A549 (cell line): ENCODE measurements at regions not wholly inside any gene's neighbourhood (a gene's known extent, or its start where the extent isn't known, plus 50 kb on each side); places are given as distances from the start of the nearest gene placed in this dataset.

Experiments used
- ATAC-seq, 2 experiments: fragments of 200-7000 bp in 1 of 2; fragments of >200 bp in 1 of 2; cut with Nextera tagmentation in 1 of 2; cut with Tn5 transposase in 1 of 2; 3 replicates each; pipeline versions ENCODE4 v1.8.0 to v1.9.1; 2018 to 2020; ENCODE audit warnings: mild to moderate bottlenecking in 1 of 2, moderate library complexity in 1 of 2
- CTCF ChIA-PET: fragments of 300-600 bp; sonication (Branson Sonifier 250); formaldehyde crosslinking; extraction: SDS; loops from one replicate; lab custom pipeline; 2021; ENCODE audit warnings: antibody characterized with exemption, inconsistent platforms; lab: Yijun Ruan, JAX
- POLR2A ChIA-PET: fragments of 350-600 bp; formaldehyde crosslinking; extraction: SDS; loops from one replicate; lab custom pipeline; 2021; ENCODE audit warnings: antibody characterized with exemption, inconsistent platforms; lab: Yijun Ruan, JAX
- DNase-seq, 2 experiments: peaks; one replicate each; pipeline versions ENCODE4 v3.0.0 to v3.0.0-alpha.2; 2011 to 2016; ENCODE audit warnings: low read depth in 1 of 2, low spot score in 1 of 2
- FAIRE-seq: peaks from 2 replicates; lab custom pipeline; 2011; peaks lifted over from hg19 to GRCh38; lab: Jason Lieb, UNC
- H3K27ac ChIP-seq, 2 experiments: fragments of >200 bp; sonication (Bioruptor Twin); formaldehyde crosslinking; 3 replicates each; pipeline ENCODE4 v1.5.1; 2016 to 2017
- H3K4me1 ChIP-seq: fragments of >200 bp; sonication (Bioruptor Twin); formaldehyde crosslinking; 3 replicates; pipeline ENCODE4 v1.6.1; 2016
- H3K4me2 ChIP-seq: fragments of >200 bp; sonication (Bioruptor Twin); formaldehyde crosslinking; 3 replicates; pipeline ENCODE4 v1.6.1; 2016
- H3K4me3 ChIP-seq: fragments of >200 bp; sonication (Bioruptor Twin); formaldehyde crosslinking; 3 replicates; pipeline ENCODE4 v1.5.1; 2016
- H3K9me3 ChIP-seq: fragments of >200 bp; sonication (Bioruptor Twin); formaldehyde crosslinking; 3 replicates; pipeline ENCODE4 v1.6.1; 2016
- CBX8 ChIP-seq: fragments of 200-600 bp; sonication (generic); IDR thresholded peaks from 2 replicates; pipeline ENCODE4 v1.6.1; 2016
- CHD2 ChIP-seq: fragments of 150-350 bp; IDR thresholded peaks from 2 replicates; pipeline ENCODE4 v1.6.1; 2014; ENCODE audit warnings: low read length; ENCODE audit not compliant: partially characterized antibody
- EHF ChIP-seq: fragments of 250-450 bp; sonication (Bioruptor Pico); IDR thresholded peaks from 2 replicates; pipeline ENCODE4 v1.5.0; 2020; ENCODE audit warnings: mild to moderate bottlenecking
- EHMT2 ChIP-seq: fragments of 200-600 bp; sonication (generic); IDR thresholded peaks from 2 replicates; pipeline ENCODE4 v1.6.1; 2016; ENCODE audit warnings: antibody characterized with exemption, low read depth, mild to moderate bottlenecking, moderate library complexity
- EP300 ChIP-seq, 2 experiments: fragments of >200 bp; sonication (Bioruptor Twin); formaldehyde crosslinking; IDR thresholded peaks; 2 replicates in 1 of 2; 3 replicates in 1 of 2; pipeline ENCODE4 v1.6.1; 2016 to 2017
- ESRRA ChIP-seq: fragments of 150-350 bp; IDR thresholded peaks from 2 replicates; pipeline ENCODE4 v1.6.1; 2014; ENCODE audit warnings: mild to moderate bottlenecking, low read length, borderline replicate concordance
- FOSB ChIP-seq: fragments of 250-450 bp; sonication (Bioruptor Pico); IDR thresholded peaks from 2 replicates; pipeline ENCODE4 v1.5.0; 2020; ENCODE audit warnings: mild to moderate bottlenecking, moderate library complexity
- FOSL2 ChIP-seq, 2 experiments: fragments of 450-650 bp in 1 of 2; fragments of >200 bp in 1 of 2; sonication (Bioruptor Twin) in 1 of 2; formaldehyde crosslinking; IDR thresholded peaks; 2 replicates each; pipeline versions ENCODE4 v1.5.0 to v1.6.1; 2016 to 2020; ENCODE audit warnings: mild to moderate bottlenecking in 1 of 2, moderate library complexity in 1 of 2
- FOXS1 ChIP-seq: fragments of 250-450 bp; sonication (Bioruptor Pico); IDR thresholded peaks from 2 replicates; pipeline ENCODE4 v1.5.0; 2020; ENCODE audit warnings: mild to moderate bottlenecking, moderate library complexity
- HDAC2 ChIP-seq: fragments of 200-600 bp; sonication (generic); IDR thresholded peaks from 2 replicates; pipeline ENCODE4 v1.6.1; 2016
- HEYL ChIP-seq: fragments of 250-450 bp; sonication (Bioruptor Pico); IDR thresholded peaks from 2 replicates; pipeline ENCODE4 v1.8.0; 2021; ENCODE audit warnings: mild to moderate bottlenecking, moderate library complexity
- HOXA7 ChIP-seq: fragments of 250-450 bp; sonication (Bioruptor Pico); IDR thresholded peaks from 2 replicates; pipeline ENCODE4 v1.5.0; 2020; ENCODE audit warnings: mild to moderate bottlenecking, moderate library complexity
- HOXB13 ChIP-seq: fragments of 250-450 bp; sonication (Bioruptor Pico); IDR thresholded peaks from 2 replicates; pipeline ENCODE4 v1.5.0; 2020; ENCODE audit warnings: low read depth, mild to moderate bottlenecking, moderate library complexity
- JUN ChIP-seq, 2 experiments: fragments of >200 bp; sonication (Bioruptor Twin); formaldehyde crosslinking; IDR thresholded peaks; 2 replicates in 1 of 2; 3 replicates in 1 of 2; pipeline ENCODE4 v1.6.1; 2016 to 2017
- MAFK ChIP-seq: fragments of 450-650 bp; IDR thresholded peaks from 2 replicates; pipeline ENCODE4 v1.6.1; 2014; ENCODE audit not compliant: partially characterized antibody
- MAZ ChIP-seq: fragments of 150-350 bp; IDR thresholded peaks from 2 replicates; pipeline ENCODE4 v1.6.1; 2014; ENCODE audit warnings: antibody characterized with exemption, low read depth, low read length, borderline replicate concordance
- NPAS2 ChIP-seq: fragments of 250-450 bp; sonication (Bioruptor Pico); IDR thresholded peaks from 2 replicates; pipeline ENCODE4 v1.8.0; 2022; ENCODE audit warnings: mild to moderate bottlenecking, moderate library complexity, borderline replicate concordance
- RAD21 ChIP-seq, 2 experiments: fragments of >200 bp in 1 of 2; sonication (Bioruptor Twin) in 1 of 2; formaldehyde crosslinking in 1 of 2; IDR thresholded peaks in 1 of 2; conservative IDR thresholded peaks in 1 of 2; 2 replicates in 1 of 2; 3 replicates in 1 of 2; pipeline ENCODE4 v1.6.1; 2012 to 2018; ENCODE audit warnings: inconsistent platforms in 1 of 2
- RARB ChIP-seq: fragments of 250-450 bp; sonication (Bioruptor Pico); IDR thresholded peaks from 2 replicates; pipeline ENCODE4 v1.8.0; 2021; ENCODE audit warnings: mild to moderate bottlenecking, moderate library complexity
- TP53 ChIP-seq: fragments of 250-450 bp; sonication (Bioruptor Pico); IDR thresholded peaks from 2 replicates; pipeline ENCODE4 v1.5.0; 2021; ENCODE audit warnings: mild to moderate bottlenecking, moderate library complexity
- ZSCAN20 ChIP-seq: fragments of 250-450 bp; sonication (Bioruptor Pico); IDR thresholded peaks from 2 replicates; pipeline ENCODE4 v1.8.0; 2022; ENCODE audit warnings: mild to moderate bottlenecking, moderate library complexity
- WGBS: methylation state at CpG from one replicate; pipeline ENCODE4 v1.1.6; 2017; ENCODE audit errors: missing lambda C conversion rate; 5-methylcytosine and 5-hydroxymethylcytosine counted together
- TF ChIP-seq, protein P1 (sequence below): fragments of 250-450 bp; sonication (Bioruptor Pico); IDR thresholded peaks from 2 replicates; pipeline ENCODE4 v1.5.0; 2021; ENCODE audit warnings: mild to moderate bottlenecking, moderate library complexity, borderline replicate concordance
- TF ChIP-seq, protein P2 (sequence below): fragments of >200 bp; sonication (Bioruptor Twin); formaldehyde crosslinking; IDR thresholded peaks from 2 replicates; pipeline ENCODE4 v1.6.1; 2016
- TF ChIP-seq, protein P3 (sequence below): IDR thresholded peaks from 2 replicates; pipeline ENCODE4 v1.6.1; 2012; ENCODE audit warnings: low read depth, borderline replicate concordance
- TF ChIP-seq, protein P4 (sequence below): fragments of 200-600 bp; sonication (generic); IDR thresholded peaks from 2 replicates; pipeline ENCODE4 v1.6.1; 2016; ENCODE audit warnings: antibody characterized with exemption, mild to moderate bottlenecking, moderate library complexity

DNA sequence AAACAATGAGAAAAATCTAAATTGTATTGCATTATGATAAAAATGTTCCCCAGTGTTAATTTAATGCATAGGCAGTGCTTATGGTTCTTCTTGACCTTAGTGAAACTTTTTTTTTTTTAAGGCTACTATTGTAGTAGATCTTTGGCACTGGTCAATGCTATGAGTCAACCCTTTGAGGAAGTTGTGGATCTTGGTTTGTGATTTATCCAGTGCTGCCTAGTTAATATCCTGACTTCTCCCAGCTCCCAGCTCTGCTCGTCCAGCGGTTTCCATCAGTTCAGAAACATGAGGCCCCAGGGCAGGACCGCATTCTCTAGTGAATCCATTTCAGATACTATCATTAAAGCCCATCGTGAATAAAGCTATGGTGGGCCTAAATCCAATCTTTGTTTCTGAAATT lies 364.5 kb upstream of the JARID2 start:
- Histone ChIP-seq H3K4me1 (peaks cover 16% of the 10 kb centered on the region), H3K4me3 (no peak overlapping the region), H3K9me3 (no peaks in the 10 kb centered on the region), H3K4me2 (no peak overlapping the region), H3K27ac (no peak overlapping the region)
- CTCF ChIA-PET = interaction anchor here (0.6 kb wide), 1 partner anchor 69 kb away, joined by 3 read pairs; no protein-coding TSS in a partner anchor
- WGBS = 69% methylated on average over 4 of the region's 4 CpGs
- peak in 1 of 2 experiments; percentile 23 for DNase-seq
- TF ChIP-seq CHD2 (no peak), ZSCAN20 (no peak), EHF (CRISPR knock-in tag) (no peak), MAFK (no peak), ESRRA (no peak), RAD21 (conservative IDR thresholded peaks at IDR 0.05 in 1 of 2, IDR thresholded peaks at IDR 0.05 in 1 of 2) (no peak), NPAS2 (CRISPR knock-in tag) (no peak), HEYL (CRISPR knock-in tag) (no peak), HOXB13 (CRISPR knock-in tag) (no peak), FOXS1 (CRISPR knock-in tag) (no peak), TP53 (CRISPR knock-in tag) (no peak), EHMT2 (no peak), HDAC2 (no peak), HOXA7 (CRISPR knock-in tag) (no peak)
- FAIRE-seq = no peak
- ATAC-seq = no peak
- POLR2A ChIA-PET = no interaction called here

DNA sequence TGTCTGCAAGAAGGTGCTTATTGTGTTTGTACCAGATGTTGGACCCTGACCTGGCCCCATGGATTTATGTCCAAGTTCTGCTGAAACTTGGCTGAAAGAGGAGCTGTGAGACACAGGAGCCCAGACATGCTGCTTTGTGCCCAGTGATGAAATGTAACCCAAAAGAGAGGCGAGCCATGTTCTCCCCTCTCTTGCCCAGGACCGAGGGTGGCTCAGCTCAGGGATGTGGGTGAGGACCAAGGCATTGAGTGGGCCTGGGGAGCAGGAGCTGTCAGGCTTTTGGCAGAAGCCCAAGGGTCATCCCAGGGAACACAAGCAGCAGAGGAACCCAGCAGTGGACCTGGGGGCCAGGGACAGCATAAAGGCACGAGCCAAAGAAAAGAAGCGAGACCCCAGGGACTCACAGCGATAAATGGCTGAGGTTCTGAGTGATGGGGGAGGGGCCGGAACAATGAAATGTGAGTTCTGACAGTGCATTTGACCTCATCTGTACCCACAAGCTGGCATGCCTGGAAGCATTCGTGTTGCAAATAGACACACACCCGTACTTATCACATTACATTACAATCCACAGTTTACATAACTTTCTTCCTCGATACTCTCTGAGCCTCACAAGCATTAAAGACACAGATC lies 363.4 kb upstream of the JARID2 start:
- TF ChIP-seq RARB (CRISPR knock-in tag) (no peak), EP300 (IDR thresholded peaks at IDR 0.05) (no peak), HDAC2 (no peak), FOSB (CRISPR knock-in tag) (no peak), FOSL2 (IDR thresholded peaks at IDR 0.05) (no peak), FOSL2 (CRISPR knock-in tag; IDR thresholded peaks at IDR 0.05) (no peak), MAZ (no peak), ZSCAN20 (no peak), JUN (IDR thresholded peaks at IDR 0.05) (no peak), CBX8 (no peak), EHMT2 (no peak)
- TF ChIP-seq, protein P1, sequence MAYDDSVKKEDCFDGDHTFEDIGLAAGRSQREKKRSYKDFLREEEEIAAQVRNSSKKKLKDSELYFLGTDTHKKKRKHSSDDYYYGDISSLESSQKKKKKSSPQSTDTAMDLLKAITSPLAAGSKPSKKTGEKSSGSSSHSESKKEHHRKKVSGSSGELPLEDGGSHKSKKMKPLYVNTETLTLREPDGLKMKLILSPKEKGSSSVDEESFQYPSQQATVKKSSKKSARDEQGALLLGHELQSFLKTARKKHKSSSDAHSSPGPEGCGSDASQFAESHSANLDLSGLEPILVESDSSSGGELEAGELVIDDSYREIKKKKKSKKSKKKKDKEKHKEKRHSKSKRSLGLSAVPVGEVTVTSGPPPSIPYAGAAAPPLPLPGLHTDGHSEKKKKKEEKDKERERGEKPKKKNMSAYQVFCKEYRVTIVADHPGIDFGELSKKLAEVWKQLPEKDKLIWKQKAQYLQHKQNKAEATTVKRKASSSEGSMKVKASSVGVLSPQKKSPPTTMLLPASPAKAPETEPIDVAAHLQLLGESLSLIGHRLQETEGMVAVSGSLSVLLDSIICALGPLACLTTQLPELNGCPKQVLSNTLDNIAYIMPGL = no peak
- TF ChIP-seq, protein P2, sequence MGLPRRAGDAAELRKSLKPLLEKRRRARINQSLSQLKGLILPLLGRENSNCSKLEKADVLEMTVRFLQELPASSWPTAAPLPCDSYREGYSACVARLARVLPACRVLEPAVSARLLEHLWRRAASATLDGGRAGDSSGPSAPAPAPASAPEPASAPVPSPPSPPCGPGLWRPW = no peak
- TF ChIP-seq, protein P3, sequence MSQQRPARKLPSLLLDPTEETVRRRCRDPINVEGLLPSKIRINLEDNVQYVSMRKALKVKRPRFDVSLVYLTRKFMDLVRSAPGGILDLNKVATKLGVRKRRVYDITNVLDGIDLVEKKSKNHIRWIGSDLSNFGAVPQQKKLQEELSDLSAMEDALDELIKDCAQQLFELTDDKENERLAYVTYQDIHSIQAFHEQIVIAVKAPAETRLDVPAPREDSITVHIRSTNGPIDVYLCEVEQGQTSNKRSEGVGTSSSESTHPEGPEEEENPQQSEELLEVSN = no peak
- TF ChIP-seq, protein P4, sequence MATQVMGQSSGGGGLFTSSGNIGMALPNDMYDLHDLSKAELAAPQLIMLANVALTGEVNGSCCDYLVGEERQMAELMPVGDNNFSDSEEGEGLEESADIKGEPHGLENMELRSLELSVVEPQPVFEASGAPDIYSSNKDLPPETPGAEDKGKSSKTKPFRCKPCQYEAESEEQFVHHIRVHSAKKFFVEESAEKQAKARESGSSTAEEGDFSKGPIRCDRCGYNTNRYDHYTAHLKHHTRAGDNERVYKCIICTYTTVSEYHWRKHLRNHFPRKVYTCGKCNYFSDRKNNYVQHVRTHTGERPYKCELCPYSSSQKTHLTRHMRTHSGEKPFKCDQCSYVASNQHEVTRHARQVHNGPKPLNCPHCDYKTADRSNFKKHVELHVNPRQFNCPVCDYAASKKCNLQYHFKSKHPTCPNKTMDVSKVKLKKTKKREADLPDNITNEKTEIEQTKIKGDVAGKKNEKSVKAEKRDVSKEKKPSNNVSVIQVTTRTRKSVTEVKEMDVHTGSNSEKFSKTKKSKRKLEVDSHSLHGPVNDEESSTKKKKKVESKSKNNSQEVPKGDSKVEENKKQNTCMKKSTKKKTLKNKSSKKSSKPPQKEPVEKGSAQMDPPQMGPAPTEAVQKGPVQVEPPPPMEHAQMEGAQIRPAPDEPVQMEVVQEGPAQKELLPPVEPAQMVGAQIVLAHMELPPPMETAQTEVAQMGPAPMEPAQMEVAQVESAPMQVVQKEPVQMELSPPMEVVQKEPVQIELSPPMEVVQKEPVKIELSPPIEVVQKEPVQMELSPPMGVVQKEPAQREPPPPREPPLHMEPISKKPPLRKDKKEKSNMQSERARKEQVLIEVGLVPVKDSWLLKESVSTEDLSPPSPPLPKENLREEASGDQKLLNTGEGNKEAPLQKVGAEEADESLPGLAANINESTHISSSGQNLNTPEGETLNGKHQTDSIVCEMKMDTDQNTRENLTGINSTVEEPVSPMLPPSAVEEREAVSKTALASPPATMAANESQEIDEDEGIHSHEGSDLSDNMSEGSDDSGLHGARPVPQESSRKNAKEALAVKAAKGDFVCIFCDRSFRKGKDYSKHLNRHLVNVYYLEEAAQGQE = no peak
- Histone ChIP-seq H3K4me1 (peaks cover 10% of the 10 kb centered on the region), H3K4me3 (no peak overlapping the region), H3K4me2 (no peak overlapping the region), H3K9me3 (no peaks in the 10 kb centered on the region), H3K27ac (peak overlapping the region in 1 of 2 experiments; percentile 28; a peak in 1 of 6 replicates)
- 64% methylated on average over 9 of the region's 9 CpGs for WGBS
- no peak for DNase-seq
- ATAC-seq = no peak
- FAIRE-seq = no peak
- ChIA-PET POLR2A (no interaction called here), CTCF (no interaction called here)
